Astrocyte (in vitro differentiated cells and primary cell): ENCODE measurements at regions not wholly inside any gene's neighbourhood (a gene's known extent, or its start where the extent isn't known, plus 50 kb on each side); places are given as distances from the start of the nearest gene placed in this dataset.

ENCODE experiments used
- DNase-seq: peaks from one replicate; pipeline ENCODE4 v3.0.0-alpha.2; 2010; ENCODE audit warnings: low read depth
- FAIRE-seq: peaks from 2 replicates; lab custom pipeline; 2011; peaks lifted over from hg19 to GRCh38; lab: Jason Lieb, UNC
- H2AFZ ChIP-seq: 2 replicates; pipeline ENCODE4 v1.6.0; 2012; ENCODE audit warnings: low read depth, low read length, inconsistent platforms
- H3K27ac ChIP-seq: 2 replicates; pipeline ENCODE4 v1.5.1; 2011; ENCODE audit warnings: low read depth, low read length, inconsistent platforms
- H3K27me3 ChIP-seq: 2 replicates; pipeline ENCODE4 v1.6.0; 2011; ENCODE audit warnings: low read length, inconsistent platforms; ENCODE audit not compliant: insufficient read depth
- H3K36me3 ChIP-seq: 2 replicates; pipeline ENCODE4 v1.5.1; 2011; ENCODE audit warnings: low read length, inconsistent platforms; ENCODE audit not compliant: insufficient read depth
- H3K4me1 ChIP-seq: 2 replicates; pipeline ENCODE4 v1.5.1; 2011; ENCODE audit warnings: low read length, inconsistent platforms; ENCODE audit not compliant: insufficient read depth
- H3K4me2 ChIP-seq: 2 replicates; pipeline ENCODE4 v1.6.0; 2012; ENCODE audit warnings: low read length, inconsistent platforms
- H3K4me3 ChIP-seq: 2 replicates; pipeline ENCODE4 v1.5.1; 2011; ENCODE audit warnings: low read depth, mild to moderate bottlenecking, low read length, inconsistent platforms; ENCODE audit not compliant: insufficient read depth
- H3K79me2 ChIP-seq: 2 replicates; pipeline ENCODE4 v1.6.0; 2012; ENCODE audit warnings: mild to moderate bottlenecking, low read length, inconsistent platforms; ENCODE audit not compliant: insufficient read depth
- H3K9ac ChIP-seq: 2 replicates; pipeline ENCODE4 v1.6.0; 2012; ENCODE audit warnings: mild to moderate bottlenecking, low read length, inconsistent platforms
- H3K9me3 ChIP-seq: 2 replicates; pipeline ENCODE4 v1.5.1; 2012; ENCODE audit warnings: low read depth, mild to moderate bottlenecking, low read length, inconsistent platforms; ENCODE audit not compliant: insufficient read depth
- H4K20me1 ChIP-seq: 2 replicates; pipeline ENCODE4 v1.6.0; 2012; ENCODE audit warnings: low read length, inconsistent platforms; ENCODE audit not compliant: insufficient read depth
- H3K27ac Mint-ChIP-seq: one replicate; pipeline ENCODE4 v1.8.0; 2021; ENCODE audit warnings: mild to moderate bottlenecking, mixed read lengths; ENCODE audit not compliant: unreplicated experiment
- H3K27me3 Mint-ChIP-seq: one replicate; pipeline ENCODE4 v1.8.0; 2021; ENCODE audit warnings: low read depth, mixed read lengths; ENCODE audit not compliant: unreplicated experiment
- H3K36me3 Mint-ChIP-seq: one replicate; pipeline ENCODE4 v1.8.0; 2021; ENCODE audit warnings: low read depth, mixed read lengths; ENCODE audit not compliant: unreplicated experiment
- H3K4me1 Mint-ChIP-seq: one replicate; pipeline ENCODE4 v1.8.0; 2021; ENCODE audit warnings: low read depth, mixed read lengths; ENCODE audit not compliant: unreplicated experiment
- H3K4me3 Mint-ChIP-seq: one replicate; pipeline ENCODE4 v1.8.0; 2021; ENCODE audit warnings: mild to moderate bottlenecking, moderate library complexity, mixed read lengths; ENCODE audit not compliant: unreplicated experiment
- H3K9me3 Mint-ChIP-seq: one replicate; pipeline ENCODE4 v1.8.0; 2021; ENCODE audit warnings: mild to moderate bottlenecking, mixed read lengths; ENCODE audit not compliant: unreplicated experiment
- CTCF ChIP-seq: IDR thresholded peaks from 2 replicates; pipeline ENCODE4 v1.5.1; 2011; ENCODE audit warnings: low read depth, mild to moderate bottlenecking, inconsistent platforms, low read length, moderate library complexity; ENCODE audit not compliant: insufficient read depth
- EZH2 ChIP-seq: IDR thresholded peaks from 2 replicates; pipeline ENCODE4 v1.6.1; 2012; ENCODE audit warnings: mild to moderate bottlenecking, low read length, inconsistent platforms; ENCODE audit not compliant: insufficient read depth

DNA sequence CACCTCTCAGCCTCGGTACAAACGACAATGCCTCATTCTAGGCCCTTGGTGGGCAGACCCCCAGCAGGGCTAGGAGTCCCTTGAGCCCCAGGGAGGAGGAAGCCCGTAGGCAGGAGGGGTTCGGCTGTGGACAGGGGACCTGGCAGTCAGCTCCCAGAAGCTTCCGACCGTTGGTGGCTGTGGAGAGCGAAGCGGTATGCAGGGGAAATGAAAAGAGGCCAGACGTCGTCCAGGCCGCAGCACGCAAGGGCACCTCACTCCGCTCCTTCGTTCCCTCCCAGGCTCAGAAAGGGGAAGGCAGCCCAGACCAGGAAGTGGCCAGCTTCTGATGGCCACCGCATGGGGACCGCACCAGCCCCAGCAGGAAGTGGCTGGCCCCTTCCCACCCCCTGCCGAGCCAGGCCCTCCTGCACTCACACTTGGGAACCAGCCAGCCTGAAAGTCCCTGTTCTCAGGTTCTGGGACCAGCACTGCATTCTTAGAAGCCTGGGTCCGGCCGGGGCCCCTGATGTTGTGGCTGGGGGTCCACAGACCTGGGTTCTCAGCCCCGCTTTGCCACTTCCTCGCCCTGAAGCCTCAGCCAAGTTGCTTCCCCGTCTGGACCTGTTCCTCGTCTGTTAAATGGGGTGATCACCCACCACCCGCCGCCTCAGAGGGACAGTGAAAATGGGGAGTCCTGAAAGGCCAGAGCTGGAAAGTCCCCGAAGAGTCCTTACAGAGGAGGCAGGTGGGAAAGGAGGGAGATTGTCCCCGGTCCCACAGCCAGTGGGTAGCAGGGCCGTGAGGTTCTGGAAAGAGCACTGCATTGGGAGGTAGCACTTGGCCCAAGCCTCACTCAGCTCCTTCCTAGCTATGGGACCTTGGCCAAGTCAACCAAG, 104.0 kb upstream of the RUNX3 start:
- no peak overlapping the region for H3K4me3 ChIP-seq
- H3K4me3 Mint-ChIP-seq = no peak overlapping the region
- H3K4me1 Mint-ChIP-seq = peaks cover 3% of the 10 kb centered on the region
- FAIRE-seq (no peak), DNase-seq (no peak)
- no peak overlapping the region for H3K27ac Mint-ChIP-seq
- peaks cover 17% of the 10 kb centered on the region for H3K27me3 Mint-ChIP-seq
- H4K20me1 ChIP-seq = no peaks in the 10 kb centered on the region
- no peak overlapping the region for H3K27ac ChIP-seq
- peaks cover 1% of the 10 kb centered on the region for H3K27me3 ChIP-seq
- H3K9ac ChIP-seq = peak overlapping the region; percentile 14
- H2AFZ ChIP-seq = no peak overlapping the region
- H3K4me1 ChIP-seq = peaks cover 31% of the 10 kb centered on the region
- no peaks in the 10 kb centered on the region for H3K9me3 ChIP-seq
- H3K9me3 Mint-ChIP-seq = peaks cover 3% of the 10 kb centered on the region
- no peaks in the 10 kb centered on the region for H3K36me3 ChIP-seq
- TF ChIP-seq CTCF = no peak
- no peak for TF ChIP-seq EZH2
- no peaks in the 10 kb centered on the region for H3K36me3 Mint-ChIP-seq
- H3K4me2 ChIP-seq = no peak overlapping the region
- no peaks in the 10 kb centered on the region for H3K79me2 ChIP-seq

DNA sequence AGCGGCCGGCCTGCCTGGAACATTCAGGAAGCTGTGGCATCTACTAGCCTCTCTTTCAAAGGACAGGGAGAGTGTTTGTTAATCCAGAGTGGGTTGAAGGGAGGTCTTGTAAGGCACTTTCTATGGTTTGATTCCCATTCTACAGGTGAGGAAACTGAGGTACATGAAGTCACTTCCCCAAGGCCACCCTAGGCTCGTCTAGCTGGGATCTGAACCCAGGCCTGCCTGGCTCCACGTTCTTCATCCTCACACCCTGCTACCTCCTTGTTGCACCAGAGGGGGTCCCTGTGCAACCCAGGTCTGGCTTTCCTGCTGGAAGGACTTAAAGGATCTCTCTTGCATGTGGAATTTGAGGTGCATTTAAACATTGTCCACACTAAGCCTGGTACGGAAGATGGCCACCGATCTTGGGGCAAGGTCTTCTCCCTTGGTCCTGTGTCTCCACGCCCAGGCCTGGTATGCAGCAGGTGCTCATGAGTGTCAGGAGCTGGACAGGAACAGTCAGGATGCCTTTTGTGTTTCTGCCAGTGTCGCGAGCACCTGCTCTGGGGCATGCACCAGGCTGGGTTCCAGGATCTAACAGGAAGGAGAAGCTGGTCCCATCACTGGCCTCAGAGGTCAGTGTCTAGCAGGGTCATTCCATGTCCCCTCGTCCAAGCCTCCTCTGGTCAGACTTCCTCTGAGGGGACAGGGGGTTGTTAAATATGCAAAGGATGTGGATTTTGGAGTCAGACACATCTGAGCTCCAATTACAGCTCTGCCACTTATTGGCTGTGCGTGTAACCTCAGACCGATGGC, 103.2 kb upstream of the RUNX3 start:
- TF ChIP-seq EZH2 (no peak), CTCF (no peak)
- FAIRE-seq (no peak), DNase-seq (no peak)
- peaks cover 31% of the 10 kb centered on the region for H3K4me1 ChIP-seq
- peaks cover 3% of the 10 kb centered on the region for H3K9me3 Mint-ChIP-seq
- no peaks in the 10 kb centered on the region for H3K79me2 ChIP-seq
- no peaks in the 10 kb centered on the region for H3K9me3 ChIP-seq
- H3K4me3 ChIP-seq = no peak overlapping the region
- peak overlapping the region; percentile 64 for H3K27ac ChIP-seq
- no peaks in the 10 kb centered on the region for H3K36me3 Mint-ChIP-seq
- H3K27me3 ChIP-seq = peaks cover 3% of the 10 kb centered on the region
- peaks cover 5% of the 10 kb centered on the region for H3K4me1 Mint-ChIP-seq
- H3K36me3 ChIP-seq = no peaks in the 10 kb centered on the region
- H3K4me3 Mint-ChIP-seq = no peak overlapping the region
- H4K20me1 ChIP-seq = no peaks in the 10 kb centered on the region
- no peak overlapping the region for H3K4me2 ChIP-seq
- no peak overlapping the region for H3K27ac Mint-ChIP-seq
- H2AFZ ChIP-seq = no peak overlapping the region
- H3K27me3 Mint-ChIP-seq = peaks cover 14% of the 10 kb centered on the region
- H3K9ac ChIP-seq = peak overlapping the region; percentile 72
